Adrenal gland (tissue), 9 donors: ENCODE measurements at regions not wholly inside any gene's neighbourhood (a gene's known extent, or its start where the extent isn't known, plus 50 kb on each side); places are given as distances from the start of the nearest gene placed in this dataset.

Experiments
- DNase-seq, 7 donors: peaks; one replicate each; pipeline ENCODE4 v3.0.0-alpha.2; 2019 to 2020
- H3K27ac ChIP-seq, 5 donors: fragments of 200-600 bp; sonication (generic) in 4 of 5; 1 replicate in 3 of 5; 2 replicates in 2 of 5; pipeline versions ENCODE4 v1.5.1 to v1.8.0; 2016 to 2020; ENCODE audit warnings: mild to moderate bottlenecking in 1 of 5
- H3K27me3 ChIP-seq: fragments of 200-600 bp; 2 replicates; pipeline ENCODE4 v1.8.0; 2021
- H3K36me3 ChIP-seq, 2 donors: fragments of 200-600 bp; replicated peaks in 1 of 2; 1 replicate in 1 of 2; 2 replicates in 1 of 2; pipeline versions ENCODE4 v1.5.1 to v1.8.0; 2018 to 2022
- H3K4me1 ChIP-seq, 2 donors: fragments of 200-600 bp; replicated peaks in 1 of 2; 1 replicate in 1 of 2; 2 replicates in 1 of 2; pipeline versions ENCODE4 v1.5.1 to v1.8.0; 2018 to 2021
- H3K4me3 ChIP-seq, 4 donors: fragments of 200-600 bp; sonication (generic) in 3 of 4; one replicate each; pipeline ENCODE4 v1.5.1; 2016 to 2018
- H3K9me3 ChIP-seq, 3 donors: fragments of 200-600 bp; sonication (generic) in 1 of 3; replicated peaks in 1 of 3; 1 replicate in 2 of 3; 2 replicates in 1 of 3; pipeline versions ENCODE4 v1.5.1 to v1.8.0; 2016 to 2021
- POLR2A ChIP-seq, 2 donors: fragments of 450-650 bp; IDR thresholded peaks; one replicate each; pipeline ENCODE4 v1.6.1; 2017; ENCODE audit warnings: antibody characterized with exemption in 2 of 2, mild to moderate bottlenecking in 2 of 2, moderate library complexity in 1 of 2
- WGBS, 4 donors: extraction: QIAGEN DNeasy Blood & Tissue Kit in 2 of 4; methylation state at CpG; one replicate each; pipeline versions ENCODE4 v1.1.5 to v1.1.7; 2013 to 2017; 5-methylcytosine and 5-hydroxymethylcytosine counted together
- intact Hi-C, 2 donors: fragments of 100-400 bp; cut with DNase I; formaldehyde crosslinking; loops; one replicate each; pipeline versions ENCODE4 v1.14.1 to v1.15.0; 2022 to 2023
- TF ChIP-seq, protein P1 (sequence below), 6 experiments: fragments of 450-650 bp in 4 of 6; fragments of 200-600 bp in 2 of 6; sonication (generic) in 1 of 6; IDR thresholded peaks; 1 replicate in 5 of 6; 2 replicates in 1 of 6; pipeline versions ENCODE4 v1.5.1 to v1.8.0; 2016 to 2021; ENCODE audit warnings: antibody characterized with exemption in 6 of 6, mild to moderate bottlenecking in 2 of 6, moderate library complexity in 1 of 6
- donor health status: healthy with polysubstance abuse.
- donor health status: Bipolar disorder and iron deficiency.
- donor health status: DM: yes; HTN: yes; CAD: no.
- donor health status: DM: no; HTN: no; CAD: no.
- donor health status: DM: no; HTN: no; CAD: no.

DNA sequence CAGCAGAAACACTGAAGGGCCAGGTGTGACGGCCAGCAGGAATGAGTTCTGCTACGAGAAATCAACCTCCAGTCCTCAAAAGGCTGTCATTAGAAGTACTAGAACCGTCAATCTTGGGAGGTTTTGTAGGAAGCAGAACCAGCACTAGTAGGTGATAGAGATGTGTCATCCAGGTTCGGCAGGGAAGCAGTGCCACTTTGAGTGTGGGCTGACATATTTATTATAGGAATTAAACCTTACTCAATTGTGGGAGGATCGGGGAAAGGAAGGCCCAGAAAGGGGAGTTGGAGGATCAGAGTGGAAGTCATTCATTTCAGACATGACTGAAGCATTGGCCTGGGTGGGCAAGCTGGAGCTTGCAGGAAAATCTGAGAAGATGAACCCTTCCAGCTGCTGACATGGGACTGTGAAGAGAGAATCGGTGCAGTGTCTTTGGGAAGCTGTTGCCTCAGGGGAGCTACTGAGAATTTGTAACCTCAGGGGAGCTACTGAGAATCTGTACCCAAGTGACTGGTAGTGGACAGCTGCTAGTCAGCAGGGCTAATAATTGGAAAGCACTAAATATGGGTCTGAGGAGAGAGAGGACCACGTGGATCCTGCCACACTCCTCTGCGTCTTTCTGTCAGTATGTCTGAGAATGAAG lies 177.4 kb downstream of the SPRY1 start:
- DNase-seq = no peak
- TF ChIP-seq, protein P1, sequence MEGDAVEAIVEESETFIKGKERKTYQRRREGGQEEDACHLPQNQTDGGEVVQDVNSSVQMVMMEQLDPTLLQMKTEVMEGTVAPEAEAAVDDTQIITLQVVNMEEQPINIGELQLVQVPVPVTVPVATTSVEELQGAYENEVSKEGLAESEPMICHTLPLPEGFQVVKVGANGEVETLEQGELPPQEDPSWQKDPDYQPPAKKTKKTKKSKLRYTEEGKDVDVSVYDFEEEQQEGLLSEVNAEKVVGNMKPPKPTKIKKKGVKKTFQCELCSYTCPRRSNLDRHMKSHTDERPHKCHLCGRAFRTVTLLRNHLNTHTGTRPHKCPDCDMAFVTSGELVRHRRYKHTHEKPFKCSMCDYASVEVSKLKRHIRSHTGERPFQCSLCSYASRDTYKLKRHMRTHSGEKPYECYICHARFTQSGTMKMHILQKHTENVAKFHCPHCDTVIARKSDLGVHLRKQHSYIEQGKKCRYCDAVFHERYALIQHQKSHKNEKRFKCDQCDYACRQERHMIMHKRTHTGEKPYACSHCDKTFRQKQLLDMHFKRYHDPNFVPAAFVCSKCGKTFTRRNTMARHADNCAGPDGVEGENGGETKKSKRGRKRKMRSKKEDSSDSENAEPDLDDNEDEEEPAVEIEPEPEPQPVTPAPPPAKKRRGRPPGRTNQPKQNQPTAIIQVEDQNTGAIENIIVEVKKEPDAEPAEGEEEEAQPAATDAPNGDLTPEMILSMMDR (IDR thresholded peaks at IDR 0.05) = no peak
- no peak for TF ChIP-seq POLR2A (IDR thresholded peaks at IDR 0.05)
- Histone ChIP-seq H3K9me3 (no peaks in the 10 kb centered on the region), H3K4me3 (no peak overlapping the region), H3K36me3 (no peaks in the 10 kb centered on the region), H3K27me3 (no peaks in the 10 kb centered on the region), H3K27ac (no peak overlapping the region), H3K4me1 (no peaks in the 10 kb centered on the region)
- intact Hi-C loops = no loop called here
- WGBS, 4 donors = 88 to 90% (median 88%) methylated on average over 8 of the region's 8 CpGs

DNA sequence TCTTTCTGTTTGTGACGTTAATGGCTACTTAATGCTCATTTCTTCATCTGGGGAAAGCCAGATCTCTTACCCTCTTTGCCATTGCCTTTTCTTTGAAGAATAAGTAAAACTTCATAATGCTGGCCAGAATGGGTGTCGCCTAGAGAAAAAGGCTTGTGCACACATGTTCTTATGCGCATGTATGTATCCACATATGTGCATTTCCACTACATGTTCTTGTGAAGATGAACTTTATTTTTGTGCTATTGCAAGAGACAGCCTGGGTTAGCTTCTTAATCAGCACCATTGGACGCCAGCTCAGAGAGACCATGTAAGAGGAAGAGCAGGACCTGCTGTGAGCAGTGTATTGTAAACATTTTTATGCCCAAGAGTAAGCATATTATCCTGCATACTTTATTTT lies 178.7 kb downstream of the SPRY1 start:
- intact Hi-C loops = no loop called here
- Histone ChIP-seq H3K4me1 (no peaks in the 10 kb centered on the region), H3K9me3 (peaks cover 0 to 2% (median 0%) of the 10 kb centered on the region in 3 donors), H3K27ac (no peak overlapping the region), H3K27me3 (no peaks in the 10 kb centered on the region), H3K36me3 (no peaks in the 10 kb centered on the region), H3K4me3 (no peak overlapping the region)
- WGBS, 4 donors = 88 to 93% (median 90%) methylated on average over 4 of the region's 4 CpGs
- DNase-seq = no peak
- no peak for TF ChIP-seq POLR2A (IDR thresholded peaks at IDR 0.05)
- TF ChIP-seq, protein P1 (IDR thresholded peaks at IDR 0.05) = no peak

DNA sequence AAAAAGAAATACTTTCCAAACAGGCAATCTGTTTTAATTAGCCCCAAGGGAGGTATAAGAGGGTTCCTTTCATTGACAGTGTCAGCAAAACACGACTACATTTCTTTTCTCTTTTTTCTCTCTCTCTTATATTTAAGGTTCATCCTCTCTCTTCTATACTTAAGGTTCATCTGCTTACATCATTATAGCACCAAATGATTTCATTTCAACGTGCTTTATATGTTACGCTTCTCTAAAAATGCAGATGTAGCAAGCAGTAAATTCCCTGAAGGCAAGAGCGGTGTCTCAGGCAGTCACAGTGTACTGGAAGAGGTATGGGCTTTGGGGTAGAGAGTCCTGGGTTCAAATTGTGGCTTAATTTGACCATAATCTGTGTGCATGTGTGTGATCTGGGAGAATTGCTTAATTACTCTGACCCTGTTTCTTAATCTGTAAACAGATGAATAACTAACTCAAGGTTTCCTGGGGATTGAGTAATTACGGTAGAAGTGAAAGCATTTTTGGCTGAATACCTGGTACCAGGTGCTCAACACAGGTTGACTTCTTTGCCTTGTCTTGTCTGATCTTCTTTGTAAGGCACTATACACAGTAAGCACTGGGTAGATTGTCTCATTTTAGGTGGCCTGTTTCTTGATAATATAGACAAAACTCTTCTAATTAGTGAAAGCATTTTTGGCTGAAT lies 180.8 kb downstream of the SPRY1 start:
- H3K9me3 ChIP-seq = peaks cover 0 to 8% (median 0%) of the 10 kb centered on the region in 3 donors
- no peaks in the 10 kb centered on the region for H3K4me1 ChIP-seq
- H3K27me3 ChIP-seq = no peaks in the 10 kb centered on the region
- no peak for DNase-seq
- H3K36me3 ChIP-seq = no peaks in the 10 kb centered on the region
- H3K4me3 ChIP-seq = no peak overlapping the region
- 73 to 80% (median 78%) methylated on average over 5 of the region's 5 CpGs for WGBS, 4 donors
- H3K27ac ChIP-seq = no peak overlapping the region
- TF ChIP-seq, protein P1 (IDR thresholded peaks at IDR 0.05) = no peak
- TF ChIP-seq POLR2A (IDR thresholded peaks at IDR 0.05) = no peak
- intact Hi-C loops = no loop called here

DNA sequence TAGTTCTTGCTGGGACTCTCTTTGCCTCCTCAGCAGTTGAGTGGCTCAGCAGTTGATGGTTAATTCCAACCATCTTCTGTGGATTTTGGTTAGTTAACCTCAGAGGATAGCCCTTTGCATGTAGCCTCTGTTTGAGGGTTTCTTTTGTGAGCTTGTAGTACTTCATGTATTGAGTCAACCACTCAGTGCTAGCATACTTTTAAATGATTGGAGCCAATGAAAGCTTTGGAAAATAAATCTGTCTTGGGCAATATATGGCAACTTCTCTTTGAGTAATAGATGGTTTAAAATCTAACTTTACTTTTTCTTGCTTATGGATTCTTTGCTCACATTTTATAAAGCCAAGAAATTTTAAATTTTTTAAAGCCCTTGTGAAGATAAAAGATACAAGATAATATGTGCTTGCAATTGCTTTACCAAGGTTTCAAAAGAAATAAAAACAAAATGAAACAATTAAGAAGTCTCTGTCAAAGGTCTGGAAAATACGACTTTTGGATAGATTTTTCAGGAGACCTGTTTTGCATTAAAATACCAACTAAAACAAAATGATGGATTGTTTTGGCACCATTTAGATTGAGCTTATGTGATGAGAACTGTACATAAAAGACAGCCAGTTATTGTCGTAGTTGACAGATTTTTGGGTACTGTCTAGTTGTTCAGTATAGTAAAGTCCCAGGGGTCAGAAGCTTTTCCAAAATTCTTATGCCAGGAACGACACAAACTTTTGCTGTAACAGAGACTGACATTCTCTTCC lies 181.9 kb downstream of the SPRY1 start:
- DNase-seq = no peak
- intact Hi-C loops = no loop called here
- H3K36me3 ChIP-seq = no peaks in the 10 kb centered on the region
- 74 to 79% (median 75%) methylated on average over 3 of the region's 3 CpGs for WGBS, 4 donors
- no peaks in the 10 kb centered on the region for H3K4me1 ChIP-seq
- no peak overlapping the region for H3K27ac ChIP-seq
- no peaks in the 10 kb centered on the region for H3K27me3 ChIP-seq
- peaks cover 0 to 8% (median 0%) of the 10 kb centered on the region in 3 donors for H3K9me3 ChIP-seq
- no peak for TF ChIP-seq POLR2A (IDR thresholded peaks at IDR 0.05)
- TF ChIP-seq, protein P1 (IDR thresholded peaks at IDR 0.05) = no peak
- H3K4me3 ChIP-seq = no peak overlapping the region
